ENCODE measurements at regions not wholly inside any gene's neighbourhood (a gene's known extent, or its start where the extent isn't known, plus 50 kb on each side); places are given as distances from the start of the nearest gene placed in this dataset.
A peak's percentile ranks its signal among the peaks of the same experiment; 100 is the strongest.

DNA sequence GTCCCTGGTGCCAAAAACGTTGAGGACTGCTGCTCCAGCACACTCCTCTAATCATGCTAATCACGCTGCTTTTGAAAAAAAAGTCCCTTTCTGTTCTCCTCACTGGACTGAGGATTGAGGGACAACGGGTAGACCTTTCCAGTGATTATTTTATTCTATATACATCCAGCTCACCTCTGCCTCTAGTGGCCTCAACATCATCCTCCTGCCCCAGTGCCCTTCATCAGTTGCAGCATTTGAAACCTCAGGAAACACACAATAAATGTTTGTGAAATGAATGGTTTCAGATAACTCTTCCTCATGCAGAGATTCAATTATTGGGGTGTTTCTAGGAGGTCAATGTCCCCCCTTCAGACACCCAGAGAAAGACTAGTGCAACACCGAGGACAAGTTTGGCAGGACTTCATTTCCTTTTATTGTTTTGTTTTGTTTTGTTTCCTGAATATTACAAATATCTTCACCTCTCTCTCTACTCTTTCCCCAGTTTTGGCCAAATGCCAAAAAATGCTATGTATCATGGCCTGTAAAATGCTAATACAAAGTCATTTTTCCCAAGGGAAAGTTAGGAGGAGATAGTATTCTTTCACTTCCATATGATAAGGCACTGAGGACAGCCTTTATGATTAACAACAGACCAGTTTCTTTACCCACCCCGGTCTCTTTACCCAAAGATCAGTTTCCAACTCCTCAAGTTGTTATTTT, 460.1 kb upstream of the SLIT2 start:
- Histone ChIP-seq H3K27ac (ENCODE audit: insufficient read depth, low read depth, low read length) (peak overlapping the region; percentile 27), H3K4me2 (ENCODE audit: insufficient read depth, low read length) (peak overlapping the region; percentile 49), H3K79me2 (ENCODE audit: control insufficient read depth, insufficient read depth, low read length) (no peaks in the 10 kb centered on the region), H3K4me3 (replicated peaks in 1 of 3; ENCODE audit: insufficient read depth in 1 of 3, low read depth in 1 of 3, low read length in 3 of 3) (no peak overlapping the region), H2AFZ (ENCODE audit: low read depth, low read length) (no peak overlapping the region), H3K27me3 (ENCODE audit: control insufficient read depth in 2 of 2, insufficient read depth in 2 of 2, low read length in 2 of 2) (no peaks in the 10 kb centered on the region), H3K9me1 (replicated peaks; ENCODE audit: control insufficient read depth, extremely low read depth, insufficient read depth, low read length) (no peaks in the 10 kb centered on the region), H3K9me3 (replicated peaks; ENCODE audit: control insufficient read depth, insufficient read depth, low read length) (no peaks in the 10 kb centered on the region), H3K36me3 (ENCODE audit: control insufficient read depth in 2 of 2, extremely low read depth in 1 of 2, insufficient read depth in 2 of 2, low read length in 2 of 2) (no peaks in the 10 kb centered on the region), H4K20me1 (replicated peaks; ENCODE audit: control insufficient read depth, extremely low read depth, insufficient read depth, low read length) (no peaks in the 10 kb centered on the region), H3K4me1 (ENCODE audit: control insufficient read depth, extremely low read depth, insufficient read depth, low read length) (peaks cover 12% of the 10 kb centered on the region), H3K9ac (replicated peaks; ENCODE audit: extremely low read depth, insufficient read depth, low read length) (no peak overlapping the region)
- CTCF ChIA-PET: interaction anchor here (0.8 to 1.2 kb wide), 3 partner anchors 10 to 457 kb away, joined by 3 to 5 read pairs (median 3); no protein-coding TSS in a partner anchor
- intact Hi-C loops (cut with micrococcal nuclease) (loop anchor here (1.0 to 2.0 kb wide), 2 partner anchors 15 to 457 kb away; no protein-coding TSS in a partner anchor), dilution Hi-C loops (cut with MboI; ENCODE audit: extremely low pct_ligation_motif_present, low sequenced_read_pairs) (no loop called here)
- TF ChIP-seq JUN (IDR thresholded peaks at IDR 0.05; ENCODE audit: borderline replicate concordance, insufficient read depth, insufficient read length, low read depth): no peak
- peak; percentile 12 for TF ChIP-seq FOS (IDR thresholded peaks at IDR 0.05; ENCODE audit: borderline replicate concordance, insufficient read depth, low read length)
- TF ChIP-seq, protein P1, sequence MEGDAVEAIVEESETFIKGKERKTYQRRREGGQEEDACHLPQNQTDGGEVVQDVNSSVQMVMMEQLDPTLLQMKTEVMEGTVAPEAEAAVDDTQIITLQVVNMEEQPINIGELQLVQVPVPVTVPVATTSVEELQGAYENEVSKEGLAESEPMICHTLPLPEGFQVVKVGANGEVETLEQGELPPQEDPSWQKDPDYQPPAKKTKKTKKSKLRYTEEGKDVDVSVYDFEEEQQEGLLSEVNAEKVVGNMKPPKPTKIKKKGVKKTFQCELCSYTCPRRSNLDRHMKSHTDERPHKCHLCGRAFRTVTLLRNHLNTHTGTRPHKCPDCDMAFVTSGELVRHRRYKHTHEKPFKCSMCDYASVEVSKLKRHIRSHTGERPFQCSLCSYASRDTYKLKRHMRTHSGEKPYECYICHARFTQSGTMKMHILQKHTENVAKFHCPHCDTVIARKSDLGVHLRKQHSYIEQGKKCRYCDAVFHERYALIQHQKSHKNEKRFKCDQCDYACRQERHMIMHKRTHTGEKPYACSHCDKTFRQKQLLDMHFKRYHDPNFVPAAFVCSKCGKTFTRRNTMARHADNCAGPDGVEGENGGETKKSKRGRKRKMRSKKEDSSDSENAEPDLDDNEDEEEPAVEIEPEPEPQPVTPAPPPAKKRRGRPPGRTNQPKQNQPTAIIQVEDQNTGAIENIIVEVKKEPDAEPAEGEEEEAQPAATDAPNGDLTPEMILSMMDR (IDR thresholded peaks at IDR 0.05; ENCODE audit: extremely low read depth in 1 of 2, insufficient read depth in 1 of 2, low read depth in 1 of 2, low read length in 2 of 2): peak; percentile 25 to 40
- peak; percentile 29 for TF ChIP-seq POLR2AphosphoS5 (IDR thresholded peaks at IDR 0.05; ENCODE audit: insufficient read depth, low read depth, low read length)
- TF ChIP-seq GATA2 (IDR thresholded peaks at IDR 0.05; ENCODE audit: insufficient read depth, insufficient read length, low read depth, low read length): no peak
- POLR2A ChIA-PET: no interaction called here
- DNase-seq (ENCODE audit: low read depth, low spot score) (peak; percentile 94), FAIRE-seq (peak; percentile 84)
- BruUV-seq (replicated peaks): no TSS peak

All from endothelial cell of umbilical vein (primary cell).